GM18907 (cell line): ENCODE measurements at regions not wholly inside any gene's neighbourhood (a gene's known extent, or its start where the extent isn't known, plus 50 kb on each side); places are given as distances from the start of the nearest gene placed in this dataset.

Experiments
- ATAC-seq: cut with Tn5 transposase; IDR thresholded peaks from one replicate; pipeline ENCODE4 v1.9.1; 2021; ENCODE audit warnings: mild to moderate bottlenecking, moderate library complexity; ENCODE audit not compliant: unreplicated experiment

DNA sequence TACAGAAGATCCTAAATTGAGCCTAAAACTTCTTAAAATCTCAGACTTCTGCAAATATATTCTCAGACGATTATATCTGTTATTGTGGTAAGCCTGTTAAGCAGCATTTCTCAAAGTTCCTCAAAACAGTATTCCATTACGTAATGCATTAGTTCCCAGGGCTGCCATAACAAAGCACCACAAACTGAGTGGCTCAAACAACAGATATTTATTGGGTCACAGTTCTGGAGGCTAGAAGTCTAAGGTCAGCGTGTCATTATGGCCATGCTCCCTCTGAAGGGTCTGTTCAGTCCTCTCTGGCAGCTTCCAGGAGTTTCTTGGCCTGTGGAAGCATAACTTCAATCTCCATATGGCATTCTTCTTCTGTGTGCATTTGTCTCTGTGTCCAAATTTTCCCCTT, 103.5 kb upstream of the ST6GALNAC5 start:
- no peak for ATAC-seq

DNA sequence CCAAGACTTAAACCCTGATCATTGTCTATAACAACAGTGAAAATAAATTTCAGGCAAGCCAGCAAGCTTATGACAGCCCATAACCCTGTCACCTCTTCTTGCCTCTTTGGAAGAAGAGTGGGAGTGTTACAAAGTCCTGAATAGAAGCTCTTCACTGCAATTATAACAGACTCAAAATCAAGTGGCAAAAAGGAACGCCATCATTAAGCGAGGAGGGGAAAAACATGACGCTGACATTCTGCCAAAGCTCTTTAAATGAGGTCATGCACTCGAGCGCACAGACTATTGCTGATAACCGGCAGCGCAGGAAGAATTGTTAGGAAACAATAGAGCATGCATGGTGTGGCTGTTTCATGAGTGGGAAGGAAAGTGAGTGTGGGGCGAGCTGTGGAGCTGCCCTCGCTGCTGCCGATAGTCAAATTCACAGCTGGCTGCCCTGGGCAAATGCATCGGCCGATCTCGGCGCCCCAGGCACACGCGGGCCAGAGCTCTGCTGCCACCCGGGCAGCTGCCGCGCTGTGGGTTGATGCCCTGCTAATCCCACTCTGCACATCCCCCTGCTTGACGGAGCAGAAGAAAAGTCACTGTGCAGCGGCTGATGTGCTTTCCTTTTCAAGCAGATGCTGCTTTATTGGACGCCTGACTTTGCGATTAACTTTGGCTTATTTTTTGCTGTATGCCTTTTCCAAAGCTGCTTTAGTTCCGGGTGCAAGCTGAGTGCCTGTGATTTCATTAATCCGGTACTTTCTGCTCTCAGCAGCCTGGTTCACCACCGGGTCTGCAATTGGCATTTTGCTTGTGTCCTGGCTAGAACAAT, 102.4 kb upstream of the ST6GALNAC5 start:
- no peak for ATAC-seq

DNA sequence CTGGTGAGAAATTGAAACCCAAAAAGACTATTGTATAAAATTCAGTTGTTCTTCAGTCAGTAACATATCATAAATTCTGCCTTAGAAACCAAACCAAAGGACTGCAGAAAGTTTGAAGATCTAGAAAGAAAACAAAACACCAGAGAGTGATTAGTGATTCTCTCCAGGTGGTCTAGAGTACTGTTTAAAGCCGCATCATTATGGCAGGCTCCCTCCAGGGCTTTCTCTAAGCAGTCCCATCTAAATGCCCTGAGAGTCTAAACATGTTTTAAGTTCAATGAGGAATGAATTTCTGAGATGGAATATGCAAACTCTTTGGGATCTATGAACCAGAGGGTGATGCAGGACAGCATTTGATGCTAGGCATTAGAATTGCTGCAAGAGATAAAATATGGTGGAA, 100.9 kb upstream of the ST6GALNAC5 start:
- ATAC-seq = no peak

DNA sequence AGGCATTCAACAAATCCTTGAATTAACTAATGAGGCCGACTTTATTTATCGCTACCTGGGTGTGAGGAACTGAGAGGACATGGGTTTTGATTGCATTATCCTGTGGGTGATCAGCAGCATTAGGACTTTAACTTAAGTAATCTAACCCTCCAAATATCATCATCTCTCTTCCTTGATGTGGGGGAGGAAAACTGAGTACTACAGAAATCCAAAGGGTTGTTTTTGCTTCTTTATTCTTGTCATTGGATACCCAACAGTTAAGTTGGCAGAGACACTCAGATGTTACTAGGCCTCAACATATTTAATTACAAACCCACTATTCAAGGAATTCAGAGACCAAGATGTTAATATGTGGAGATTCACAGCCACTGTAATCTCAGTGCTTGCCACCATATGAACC, 97.4 kb upstream of the ST6GALNAC5 start:
- no peak for ATAC-seq

DNA sequence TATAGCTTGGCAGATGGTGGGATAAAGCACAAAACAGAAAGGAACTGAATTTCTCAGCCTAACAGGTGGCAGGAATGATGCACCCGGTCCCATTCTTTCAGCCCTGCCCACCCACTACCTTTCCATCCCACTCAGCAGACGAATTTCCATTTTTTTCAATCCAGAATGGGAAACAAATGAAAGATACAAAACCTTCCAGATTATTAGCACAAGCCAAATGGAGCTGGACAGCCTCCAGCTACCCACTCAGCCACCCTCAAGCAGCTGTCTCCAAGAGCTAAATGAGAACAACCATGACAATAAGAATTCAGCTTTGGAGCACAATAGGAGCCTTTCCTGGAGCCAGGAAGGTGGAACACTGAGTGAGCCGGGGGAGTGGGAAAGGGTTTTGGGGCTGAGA, 96.3 kb upstream of the ST6GALNAC5 start:
- no peak for ATAC-seq

DNA sequence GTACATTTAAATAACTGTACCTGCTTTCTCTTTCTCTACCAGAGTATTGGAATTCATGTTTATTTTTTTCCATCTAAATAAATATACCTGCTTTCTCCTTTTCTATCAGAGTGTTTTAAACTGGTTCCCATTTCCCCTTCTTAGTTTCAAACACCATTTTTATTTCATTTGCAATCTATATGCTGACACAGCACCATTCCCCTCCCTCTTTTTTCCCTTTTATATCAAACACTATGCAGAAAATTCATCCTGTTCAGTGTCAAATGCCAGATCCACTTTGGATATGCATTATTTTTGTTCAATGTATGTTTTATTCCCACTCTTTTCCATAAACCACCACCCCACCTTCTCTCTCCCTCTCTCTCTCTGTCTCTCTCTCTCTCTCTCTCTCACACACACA, 85.8 kb upstream of the ST6GALNAC5 start:
- no peak for ATAC-seq

DNA sequence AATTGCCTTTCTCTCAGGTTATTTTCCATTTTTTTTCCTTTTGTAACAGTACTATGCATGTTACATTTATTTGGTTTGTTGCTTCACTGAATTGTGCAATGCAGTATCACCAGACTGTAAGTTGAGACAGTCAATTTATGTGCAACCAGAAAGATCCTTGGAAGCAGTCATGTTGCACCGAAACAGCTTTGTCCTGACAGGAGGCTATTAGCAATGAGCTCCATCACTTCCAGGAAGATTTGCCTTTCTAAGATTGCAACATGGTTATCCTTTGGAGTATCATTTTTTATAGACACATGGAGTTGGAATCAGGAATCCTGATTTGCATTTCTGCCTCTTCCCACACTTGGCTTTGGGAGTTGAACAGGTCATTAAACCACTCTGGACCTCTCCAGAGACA, 84.5 kb upstream of the ST6GALNAC5 start:
- ATAC-seq = no peak

DNA sequence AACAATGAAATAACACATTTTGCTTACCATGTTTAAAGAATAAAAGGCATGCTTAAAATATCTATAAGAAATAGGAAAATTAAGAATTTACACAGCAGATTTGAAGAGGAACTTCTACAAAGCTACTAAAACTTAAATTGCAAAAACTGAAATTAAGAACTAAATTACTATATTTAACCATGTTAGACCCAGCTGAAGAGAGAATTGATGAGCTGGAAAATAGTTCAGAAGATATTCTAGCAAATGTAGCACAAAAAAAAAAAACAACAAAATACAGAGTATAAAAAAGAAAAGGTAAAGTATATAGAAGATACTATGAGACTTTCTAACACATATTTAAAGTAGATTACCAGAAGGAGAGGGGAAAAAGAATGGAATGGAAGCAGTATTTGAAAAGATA, 82.8 kb upstream of the ST6GALNAC5 start:
- ATAC-seq = no peak

DNA sequence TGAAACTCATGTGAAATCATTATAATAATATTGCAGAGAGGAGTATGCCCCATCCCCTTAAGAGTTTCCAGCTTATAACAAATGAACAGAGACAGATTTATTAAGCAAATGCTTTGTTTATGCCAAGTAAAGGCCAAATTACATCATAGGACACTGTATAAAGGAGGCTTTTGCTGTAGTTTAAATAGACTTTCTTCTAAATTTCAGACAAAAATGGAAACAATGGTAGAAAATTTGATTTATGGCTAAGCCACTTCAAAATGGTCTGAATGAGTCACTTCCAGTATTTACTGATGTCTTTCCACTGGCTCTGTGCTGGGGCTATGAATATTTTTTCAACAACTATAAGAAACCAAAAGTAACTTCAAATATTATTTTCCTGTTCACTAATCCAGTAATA, 81.1 kb upstream of the ST6GALNAC5 start:
- ATAC-seq = no peak

DNA sequence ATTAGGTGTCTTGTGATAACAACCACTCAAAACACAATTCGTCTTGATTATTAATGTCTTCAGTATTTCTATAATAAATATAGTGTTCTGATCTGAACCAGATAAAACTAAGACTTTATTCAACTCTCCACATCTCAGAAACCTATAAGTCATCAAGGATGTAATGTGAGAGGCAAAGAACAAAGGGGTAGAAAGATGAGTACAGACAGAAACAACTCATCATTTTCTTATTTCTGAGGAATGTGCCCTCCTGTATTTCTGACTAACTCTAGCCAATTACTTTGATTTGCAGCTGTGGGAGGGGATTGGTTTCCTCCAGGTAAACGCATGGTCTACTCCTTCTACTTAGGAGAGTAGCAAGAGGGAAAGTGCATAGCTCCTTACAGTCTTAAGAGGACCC, 73.7 kb upstream of the ST6GALNAC5 start:
- ATAC-seq = no peak

DNA sequence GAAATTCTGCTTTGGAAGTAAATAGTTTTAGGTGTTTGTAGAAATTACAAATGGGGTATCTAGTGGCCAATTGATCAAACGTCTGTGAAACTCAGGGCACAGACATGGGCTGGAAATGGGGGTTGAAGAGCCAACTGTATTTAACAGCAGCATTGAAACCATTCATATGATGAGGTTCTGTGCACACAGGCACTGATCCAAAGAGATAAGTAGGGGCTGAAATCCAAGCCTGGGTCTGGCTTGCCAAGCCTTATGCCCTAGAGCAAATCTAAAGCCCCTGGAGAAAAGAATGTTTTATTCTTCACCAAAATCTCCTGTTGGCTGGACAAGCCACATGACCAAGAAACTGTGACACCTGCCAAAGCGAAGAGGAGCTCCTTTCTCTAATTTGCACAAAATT, 67.6 kb upstream of the ST6GALNAC5 start:
- ATAC-seq = no peak

DNA sequence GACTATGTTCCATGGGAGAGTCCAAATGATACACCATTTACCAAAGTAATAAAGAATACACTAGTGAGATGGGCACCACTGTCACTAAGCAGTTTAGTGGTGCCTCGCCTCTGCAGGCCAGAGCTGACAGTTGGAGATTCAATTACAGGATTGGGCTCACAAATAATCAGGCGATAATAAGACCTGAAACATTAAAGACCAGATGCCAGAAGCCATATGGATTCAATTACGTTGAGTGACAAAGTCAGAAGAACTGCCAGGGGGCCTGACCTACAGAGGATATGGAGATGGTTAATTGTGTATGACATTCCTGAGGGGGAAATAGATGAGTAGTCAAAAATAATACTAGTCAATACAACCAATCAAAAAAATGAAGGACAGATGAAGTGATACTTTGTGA, 65.2 kb upstream of the ST6GALNAC5 start:
- ATAC-seq = no peak

DNA sequence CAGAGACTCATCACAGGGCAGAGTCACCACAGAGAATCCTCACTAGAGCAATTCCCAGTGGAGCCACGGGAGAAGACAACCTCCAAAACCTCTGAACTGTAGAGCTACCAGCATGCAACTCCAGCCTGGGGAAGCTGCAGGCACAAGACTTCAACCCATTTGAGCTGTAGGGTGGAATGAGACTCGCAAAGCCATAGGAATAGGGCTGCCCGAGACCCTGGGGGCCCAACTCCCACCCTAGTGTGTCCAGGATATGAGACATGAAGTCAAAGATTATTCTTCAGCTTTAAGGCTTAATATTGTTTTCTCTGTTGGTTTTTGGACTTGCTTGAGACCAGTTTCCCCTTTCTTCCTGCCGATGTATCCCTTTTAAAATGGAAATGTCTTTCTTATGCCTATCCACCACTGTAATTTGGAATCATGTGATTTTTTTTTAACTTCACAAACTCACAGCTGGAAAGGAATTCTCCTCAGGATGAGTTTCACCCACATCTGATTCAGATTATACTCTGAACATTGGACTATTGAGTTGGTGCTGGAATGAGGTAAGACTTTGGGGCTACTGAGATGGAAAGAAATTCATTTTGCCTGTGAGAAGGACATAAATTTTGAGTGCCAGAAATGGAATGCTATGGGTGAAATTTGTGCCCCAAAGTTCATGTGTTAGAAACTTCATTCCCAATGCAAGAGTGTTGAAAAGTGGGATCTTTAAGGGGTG, 59.6 kb upstream of the ST6GALNAC5 start:
- ATAC-seq = no peak
